ENCODE measurements at regions not wholly inside any gene's neighbourhood (a gene's known extent, or its start where the extent isn't known, plus 50 kb on each side); places are given as distances from the start of the nearest gene placed in this dataset.
"Not testable (repeated sequence)": the region's sequence is repeated elsewhere in the genome, so short reads cannot be mapped to it uniquely, and the experiment has no call there.

DNA sequence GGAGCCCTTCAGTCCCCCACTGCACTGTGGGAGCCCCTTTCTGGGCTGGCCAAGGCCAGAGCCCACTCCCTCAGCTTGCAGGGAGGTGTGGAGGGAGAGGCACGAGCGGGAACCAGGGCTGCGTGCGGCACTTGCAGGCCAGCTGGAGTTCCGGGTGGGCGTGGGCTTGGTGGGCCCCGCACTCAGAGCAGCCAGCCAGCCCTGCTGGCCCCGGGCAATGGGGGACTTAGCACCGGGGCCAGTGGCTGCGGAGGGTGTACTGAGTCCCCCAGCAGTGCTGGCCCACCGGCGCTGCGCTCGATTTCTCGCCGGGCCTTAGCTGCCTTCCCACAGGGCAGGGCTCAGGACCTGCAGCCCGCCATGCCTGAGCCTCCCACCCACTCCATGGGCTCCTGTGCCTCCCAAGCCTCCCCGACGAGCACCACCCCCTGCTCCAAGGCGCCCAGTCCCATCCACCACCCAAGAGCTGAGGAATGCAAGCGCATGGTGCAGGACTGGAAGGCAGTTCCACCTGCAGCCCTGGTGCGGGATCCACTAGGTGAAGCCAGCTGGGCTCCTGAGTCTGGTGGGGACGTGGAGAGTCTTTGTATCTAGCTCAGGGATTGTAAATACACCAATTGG is 776.2 kb downstream of the KCTD8 start:
- DNase-seq = not testable (repeated sequence)

DNA sequence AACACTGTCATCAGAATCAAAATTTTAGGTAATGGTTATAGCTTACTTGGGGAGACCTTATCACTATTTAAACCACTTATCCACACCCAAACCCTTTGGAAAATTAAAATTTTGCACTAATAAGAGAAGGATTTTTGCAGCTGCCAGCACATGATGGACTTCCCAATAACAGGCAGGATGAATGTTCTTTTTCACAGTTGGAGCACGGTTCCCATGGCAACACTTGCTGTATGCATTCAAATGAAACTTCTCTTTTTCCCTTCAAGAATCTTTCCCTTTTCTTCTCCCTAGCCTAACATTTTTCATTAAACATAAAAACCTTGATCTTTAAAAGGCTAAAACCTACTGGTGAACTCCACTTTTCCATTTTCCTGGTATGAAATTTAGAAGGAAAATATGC is 768.2 kb downstream of the KCTD8 start:
- DNase-seq = peak in 1 of 3 experiments; percentile 17

DNA sequence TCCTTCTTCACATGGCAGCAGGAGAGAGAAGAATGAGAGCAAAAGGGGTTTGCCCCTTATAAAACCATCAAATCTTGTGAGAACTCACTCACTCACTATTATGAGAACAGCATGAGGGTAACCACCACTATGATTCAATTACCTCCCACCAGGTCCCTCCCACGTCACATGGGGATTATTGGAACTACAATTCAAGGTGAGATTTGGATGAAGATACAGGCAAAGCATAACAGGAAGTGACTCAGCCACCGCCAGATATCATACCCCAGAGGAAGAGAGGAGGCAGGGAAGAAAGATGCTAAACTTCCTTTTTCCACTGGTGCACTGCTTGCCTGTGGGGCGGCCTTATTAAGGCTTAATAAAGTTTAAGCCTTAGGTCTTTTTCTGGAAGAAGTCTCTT is 766.1 kb downstream of the KCTD8 start:
- no peak for DNase-seq

DNA sequence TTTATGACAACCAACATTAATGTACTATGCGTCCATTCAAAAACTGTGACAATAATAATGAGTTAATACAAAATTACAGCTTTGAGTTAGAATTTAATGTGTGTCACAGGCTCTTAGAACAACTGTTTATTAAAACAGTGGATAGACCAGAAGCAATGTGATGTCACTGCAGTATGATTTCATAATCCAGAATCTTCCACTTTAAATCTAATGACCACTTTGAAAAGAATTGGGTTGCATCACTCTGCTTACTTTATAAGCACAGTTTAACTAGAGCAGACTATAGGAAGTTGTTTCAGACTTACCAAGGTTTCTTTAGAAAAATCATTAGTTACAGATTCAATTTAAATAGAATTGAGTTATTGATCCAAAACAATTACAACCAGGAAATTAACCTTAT is 758.5 kb downstream of the KCTD8 start:
- DNase-seq = no peak

GRCh38 chr4:43693876-43694275 is 754.7 kb downstream of the KCTD8 start:
- no peak for DNase-seq

GRCh38 chr4:43709443-43709842 is 739.2 kb downstream of the KCTD8 start:
- no peak for DNase-seq

- peak in 1 of 3 experiments; percentile 26 for DNase-seq
Measured at GRCh38 chr4:43716721-43717395, 731.8 kb downstream of the KCTD8 start.

GRCh38 chr4:43718369-43718768 is 730.2 kb downstream of the KCTD8 start:
- no peak for DNase-seq

DNA sequence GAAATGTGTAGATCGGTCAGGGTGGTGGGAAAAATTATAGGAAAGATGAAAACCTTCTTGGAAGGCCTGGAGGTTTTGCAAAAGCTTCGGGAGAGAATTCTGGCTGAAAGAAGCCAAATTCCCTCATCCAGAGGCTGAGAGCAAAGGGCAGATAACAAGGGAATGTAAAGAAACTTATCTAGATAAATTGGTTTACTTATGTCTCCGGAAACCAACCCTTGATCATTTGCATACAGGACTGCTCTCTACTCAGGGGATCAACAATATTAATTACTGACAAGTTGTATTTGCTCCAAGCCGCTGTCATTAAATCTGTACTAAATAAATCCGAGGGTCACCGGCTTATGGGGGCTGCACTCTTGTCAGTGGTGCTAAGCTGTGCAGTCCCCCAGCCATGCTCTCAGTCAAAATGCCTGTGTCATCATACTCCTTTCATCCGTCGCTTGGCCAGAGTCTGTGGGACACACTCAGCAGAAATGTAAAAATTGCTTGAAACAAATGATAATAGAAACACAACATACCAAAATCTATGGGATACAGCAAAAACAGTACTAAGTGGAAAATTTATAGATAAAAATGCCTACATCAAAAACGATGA is 715.7 kb downstream of the KCTD8 start:
- DNase-seq = no peak

GRCh38 chr4:43742083-43742482 is 706.5 kb downstream of the KCTD8 start:
- no peak for DNase-seq

DNA sequence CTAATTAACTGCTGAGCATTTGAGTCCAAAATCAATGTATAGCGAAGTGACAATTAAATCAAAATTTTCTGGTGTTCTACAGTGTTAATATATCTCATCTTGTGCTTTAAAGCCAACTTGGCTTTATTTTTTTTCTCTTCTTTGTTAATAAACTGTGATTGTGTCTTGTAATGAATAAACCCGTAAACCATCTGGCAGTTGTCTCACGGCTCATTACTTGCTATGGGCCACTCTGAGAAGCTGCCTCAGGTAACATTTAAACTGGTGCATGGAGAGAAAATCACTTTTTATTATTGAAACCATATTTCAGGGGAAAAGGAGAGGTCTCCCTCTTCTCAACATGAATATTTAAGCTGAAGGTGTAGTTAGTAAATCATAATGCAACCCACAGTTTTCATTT is 694.0 kb downstream of the KCTD8 start:
- DNase-seq = no peak

- DNase-seq = peak in 2 of 3 experiments; percentile 2 to 23
Measured at GRCh38 chr4:43757147-43757546, 691.5 kb downstream of the KCTD8 start.

GRCh38 chr4:43758836-43759235 is 689.8 kb downstream of the KCTD8 start:
- peak in 1 of 3 experiments; percentile 24 for DNase-seq

DNA sequence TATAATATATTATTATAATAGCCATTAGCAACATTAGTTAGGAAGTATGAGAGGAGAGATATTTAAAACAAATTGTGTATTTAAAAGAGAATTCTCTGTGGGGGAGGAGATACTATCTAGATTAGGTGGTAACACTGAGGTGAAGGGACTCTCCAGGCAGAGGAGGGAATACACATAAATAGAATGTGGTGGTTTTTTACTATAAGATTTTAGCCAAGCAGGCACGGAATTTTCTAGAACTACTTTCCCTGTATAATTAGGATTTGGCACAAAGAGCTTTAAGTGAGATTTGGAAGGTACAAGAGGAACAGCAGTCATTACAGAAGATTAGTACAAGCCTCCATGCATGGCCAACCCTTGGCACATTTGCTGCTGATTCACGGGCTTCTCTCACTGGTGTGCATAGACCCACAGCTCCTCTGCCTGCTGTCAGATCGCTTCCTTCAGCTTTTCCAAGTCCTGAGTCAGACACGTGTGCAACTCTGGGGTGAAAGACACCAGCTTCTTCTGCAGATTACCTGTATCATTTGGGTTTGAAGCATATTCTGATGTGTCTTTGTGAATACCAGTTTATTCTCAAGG is 685.5 kb downstream of the KCTD8 start:
- no peak for DNase-seq

DNA sequence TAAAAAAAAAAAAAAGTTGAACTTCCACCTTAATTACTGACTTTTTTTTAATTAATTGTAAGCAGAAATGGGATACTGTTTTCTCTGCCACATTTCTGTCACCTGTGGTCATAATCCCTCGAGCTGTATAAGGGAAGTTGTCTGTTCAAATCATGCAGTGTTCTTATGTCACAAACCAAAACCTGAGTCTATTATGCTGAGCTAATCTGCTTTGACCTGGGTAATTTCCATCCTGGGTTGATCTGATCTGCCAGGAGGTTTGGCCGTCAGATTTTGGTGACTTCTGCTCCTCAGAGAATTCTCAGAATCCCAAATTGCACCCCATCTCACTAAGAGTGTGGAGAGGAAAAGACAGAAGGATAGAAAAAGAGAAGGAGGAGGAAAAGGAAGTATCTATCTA is 683.1 kb downstream of the KCTD8 start:
- no peak for DNase-seq

- DNase-seq = peak in 1 of 3 experiments; percentile 11
Measured at GRCh38 chr4:43766648-43767047, 682.0 kb downstream of the KCTD8 start.

DNA sequence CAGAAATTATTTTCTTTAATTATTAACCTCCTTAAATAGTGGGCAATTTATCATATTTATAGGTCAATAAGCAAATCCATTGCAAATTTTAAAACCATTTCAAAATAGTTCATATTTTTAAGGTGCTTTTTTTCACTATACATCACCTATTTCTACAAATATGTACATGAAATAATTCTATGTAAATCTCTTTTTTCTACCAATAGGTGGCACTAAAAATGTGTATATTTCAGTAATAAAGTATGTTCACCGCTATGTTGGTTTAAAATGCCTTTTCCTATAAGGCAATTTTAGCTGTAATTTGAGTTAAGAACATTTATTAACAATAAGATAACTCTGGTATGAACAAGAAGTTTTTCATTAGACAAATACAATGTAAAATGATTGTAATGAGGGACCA is 672.2 kb downstream of the KCTD8 start:
- peak in 2 of 3 experiments; percentile 14 to 36 for DNase-seq

DNA sequence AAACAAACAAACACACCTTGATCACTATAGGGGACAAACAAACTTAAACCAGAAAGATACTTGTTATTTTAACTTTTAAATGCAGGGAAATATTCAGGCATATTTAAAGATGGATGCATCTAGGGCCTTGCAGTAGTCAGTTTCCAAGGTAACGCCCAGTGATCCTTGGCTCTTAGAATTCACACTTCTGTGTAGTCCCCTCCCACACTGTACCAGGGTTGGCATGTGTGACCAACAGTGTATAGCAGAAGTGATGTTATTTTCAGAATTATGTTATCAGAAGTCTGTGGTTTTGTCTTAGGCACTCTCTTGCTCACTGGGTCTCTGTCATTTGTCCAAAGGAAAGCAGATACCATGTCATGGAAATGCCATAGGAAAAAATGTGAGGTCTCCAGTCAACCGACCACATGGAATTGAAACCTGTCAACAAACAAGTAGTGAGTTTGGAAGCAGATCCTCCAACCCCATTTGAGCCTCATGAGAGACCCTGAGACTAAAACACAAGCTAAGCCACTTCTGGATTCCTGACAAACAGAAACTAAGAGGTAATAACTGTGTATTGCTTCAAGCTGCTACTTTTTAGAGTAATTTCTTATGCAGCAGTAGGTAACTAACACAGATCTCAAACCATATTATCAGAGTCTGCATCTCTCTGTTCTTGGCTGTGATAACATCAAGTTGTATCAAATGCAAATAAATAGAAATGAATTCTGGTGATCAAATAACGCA is 670.3 kb downstream of the KCTD8 start:
- DNase-seq = no peak

- no peak for DNase-seq
Measured at GRCh38 chr4:43781125-43781524, 667.5 kb downstream of the KCTD8 start.

DNA sequence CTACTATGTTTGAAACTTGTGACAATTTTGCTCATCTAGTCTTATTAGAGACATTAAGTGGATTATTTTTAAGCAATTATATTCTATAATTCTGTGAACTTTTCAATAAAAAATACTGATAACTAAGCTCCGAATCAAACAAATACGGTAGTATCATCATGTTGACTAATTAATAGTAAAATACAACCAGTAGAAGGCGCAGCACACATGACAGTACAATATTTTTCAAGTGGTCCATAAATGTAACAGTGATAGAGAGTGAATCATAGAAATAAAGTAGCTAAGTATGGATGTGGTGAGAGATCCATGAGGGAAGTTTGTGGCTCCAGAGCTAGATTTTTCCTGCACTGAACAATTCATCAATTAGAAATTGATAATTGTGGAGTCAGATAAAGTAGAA is 666.2 kb downstream of the KCTD8 start:
- peak in 1 of 3 experiments; percentile 22 for DNase-seq

DNA sequence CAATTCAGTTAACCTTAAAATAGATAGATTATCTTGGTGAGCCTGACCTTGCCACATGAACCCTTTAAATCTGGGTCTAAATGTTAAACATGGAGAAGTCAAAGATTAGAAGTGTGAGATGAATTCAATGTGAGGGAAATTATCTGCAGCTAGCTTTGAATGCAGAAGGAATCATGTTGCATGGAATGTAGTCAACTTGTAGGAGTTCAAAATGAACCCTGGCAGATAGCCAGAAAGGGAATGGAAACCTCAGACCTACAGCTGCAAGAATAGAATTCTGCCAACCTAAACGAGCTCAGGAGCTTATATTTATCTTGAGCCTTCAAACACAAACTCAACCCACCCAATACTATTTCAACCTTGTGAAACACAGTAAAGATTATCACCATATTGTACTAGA is 632.5 kb downstream of the KCTD8 start:
- peak in 1 of 3 experiments; percentile 23 for DNase-seq

DNA sequence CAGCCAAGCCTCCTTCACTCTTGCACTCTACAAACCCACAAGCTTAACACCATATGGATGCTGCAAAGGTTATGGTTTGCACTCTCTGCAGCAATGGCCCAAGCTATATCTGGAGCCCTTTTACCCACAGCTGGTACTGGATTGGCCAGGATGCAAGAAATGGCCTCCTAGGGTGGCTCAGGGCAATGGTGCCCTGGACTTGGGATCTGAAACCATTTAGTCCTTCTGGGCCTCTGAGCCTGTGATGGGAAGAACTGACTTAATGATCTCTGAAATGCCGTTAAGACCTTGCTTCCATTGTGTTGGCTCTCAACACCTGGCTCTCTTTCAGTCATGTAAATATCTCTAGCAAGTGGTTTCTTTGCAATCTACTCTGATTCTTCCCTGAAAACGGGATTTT is 626.0 kb downstream of the KCTD8 start:
- DNase-seq = no peak

- DNase-seq = peak in 2 of 3 experiments; percentile 73 to 95
Measured at GRCh38 chr4:43835869-43836268, 612.7 kb downstream of the KCTD8 start.

Data from NCI-H1417 (cell line).